NCI-H510A (cell line): ENCODE measurements at regions not wholly inside any gene's neighbourhood (a gene's known extent, or its start where the extent isn't known, plus 50 kb on each side); places are given as distances from the start of the nearest gene placed in this dataset.
"Not testable (repeated sequence)": the region's sequence is repeated elsewhere in the genome, so short reads cannot be mapped to it uniquely, and the experiment has no call there.

Experiments used
- DNase-seq: peaks from one replicate; lab custom pipeline; 2025; lab: John Stamatoyannopoulos, UW

GRCh38 chr10:62934258-62934657 lies 118.1 kb upstream of the EGR2 start:
- DNase-seq, result no peak

- DNase-seq, result not testable (repeated sequence)
Observed at GRCh38 chr10:62928763-62929162, 112.6 kb upstream of the EGR2 start.

- no peak for DNase-seq
Observed at GRCh38 chr10:62926407-62926806, 110.2 kb upstream of the EGR2 start.

- no peak for DNase-seq
Observed at GRCh38 chr10:62924344-62924748, 108.2 kb upstream of the EGR2 start.

GRCh38 chr10:62919776-62920175 lies 103.6 kb upstream of the EGR2 start:
- no peak for DNase-seq

- no peak for DNase-seq
Observed at GRCh38 chr10:62917475-62918238, 101.5 kb upstream of the EGR2 start.

- no peak for DNase-seq
Observed at GRCh38 chr10:62916141-62916603, 100.0 kb upstream of the EGR2 start.

- no peak for DNase-seq
Observed at GRCh38 chr10:62915158-62915557, 99.0 kb upstream of the EGR2 start.

- no peak for DNase-seq
Observed at GRCh38 chr10:62912086-62912485, 95.9 kb upstream of the EGR2 start.

- DNase-seq, result no peak
Observed at GRCh38 chr10:62911210-62911963, 95.2 kb upstream of the EGR2 start.

GRCh38 chr10:62907470-62908212 lies 91.5 kb upstream of the EGR2 start:
- DNase-seq, result peak; percentile 16

GRCh38 chr10:62904281-62904875 lies 88.2 kb upstream of the EGR2 start:
- no peak for DNase-seq

GRCh38 chr10:62903828-62904227 lies 87.7 kb upstream of the EGR2 start:
- no peak for DNase-seq

- DNase-seq, result no peak
Observed at GRCh38 chr10:62900829-62901571, 84.8 kb upstream of the EGR2 start.

- no peak for DNase-seq
Observed at GRCh38 chr10:62899311-62899710, 83.1 kb upstream of the EGR2 start.

- no peak for DNase-seq
Observed at GRCh38 chr10:62895063-62895462, 78.9 kb upstream of the EGR2 start.

GRCh38 chr10:62894156-62894555 lies 78.0 kb upstream of the EGR2 start:
- no peak for DNase-seq

GRCh38 chr10:62893036-62893435 lies 76.9 kb upstream of the EGR2 start:
- no peak for DNase-seq

- no peak for DNase-seq
Observed at GRCh38 chr10:62890395-62890794, 74.2 kb upstream of the EGR2 start.

GRCh38 chr10:62887642-62888041 lies 71.5 kb upstream of the EGR2 start:
- no peak for DNase-seq

GRCh38 chr10:62885684-62886461 lies 69.7 kb upstream of the EGR2 start:
- DNase-seq, result peak; percentile 8
